Caki2 (cell line): ENCODE measurements at regions not wholly inside any gene's neighbourhood (a gene's known extent, or its start where the extent isn't known, plus 50 kb on each side); places are given as distances from the start of the nearest gene placed in this dataset.
A peak's percentile ranks its signal among the peaks of the same experiment; 100 is the strongest.

ENCODE experiments used
- DNase-seq: peaks from one replicate; pipeline ENCODE4 v3.0.0-alpha.2; 2015; ENCODE audit warnings: low read depth
- in situ Hi-C: cut with HindIII; loops from 2 replicates; pipeline ENCODE4 v1.10.0; 2016; ENCODE audit warnings: low sequenced_read_pairs, low pct_unique_long_range_greater_than_20kb, mixed read lengths

- in situ Hi-C loops: no loop called here
- no peak for DNase-seq
These were observed 102.3 kb upstream of the CPEB4 start for GRCh38 chr5:173785866-173786265.

- in situ Hi-C loops: no loop called here
- no peak for DNase-seq
These were observed 101.6 kb upstream of the CPEB4 start for GRCh38 chr5:173786286-173787187.

GRCh38 chr5:173789031-173789920 is 98.9 kb upstream of the CPEB4 start:
- no peak for DNase-seq
- in situ Hi-C loops: no loop called here

GRCh38 chr5:173790177-173790719 is 97.9 kb upstream of the CPEB4 start:
- DNase-seq: no peak
- in situ Hi-C loops: no loop called here

GRCh38 chr5:173790836-173791546 is 97.2 kb upstream of the CPEB4 start:
- DNase-seq: no peak
- in situ Hi-C loops: no loop called here

GRCh38 chr5:173791878-173792277 is 96.3 kb upstream of the CPEB4 start:
- DNase-seq: no peak
- in situ Hi-C loops: no loop called here

GRCh38 chr5:173792781-173793547 is 95.2 kb upstream of the CPEB4 start:
- no peak for DNase-seq
- in situ Hi-C loops: no loop called here

- no peak for DNase-seq
- in situ Hi-C loops: no loop called here
These were observed 94.3 kb upstream of the CPEB4 start for GRCh38 chr5:173793648-173794548.

GRCh38 chr5:173794901-173795416 is 93.2 kb upstream of the CPEB4 start:
- DNase-seq: no peak
- in situ Hi-C loops: no loop called here

- no peak for DNase-seq
- in situ Hi-C loops: no loop called here
These were observed 92.5 kb upstream of the CPEB4 start for GRCh38 chr5:173795601-173796000.

- in situ Hi-C loops: no loop called here
- no peak for DNase-seq
These were observed 91.2 kb upstream of the CPEB4 start for GRCh38 chr5:173796721-173797495.

GRCh38 chr5:173798127-173798810 is 89.9 kb upstream of the CPEB4 start:
- DNase-seq: no peak

GRCh38 chr5:173800340-173800739 is 87.8 kb upstream of the CPEB4 start:
- DNase-seq: peak; percentile 61
- in situ Hi-C loops: no loop called here

More at GRCh38 chr5:173798127-173798810, 89.9 kb upstream of the CPEB4 start:
- in situ Hi-C loops: no loop called here

GRCh38 chr5:173801006-173801405 is 87.1 kb upstream of the CPEB4 start:
- DNase-seq: no peak
- in situ Hi-C loops: no loop called here

- in situ Hi-C loops: no loop called here
- DNase-seq: no peak
These were observed 85.4 kb upstream of the CPEB4 start for GRCh38 chr5:173802670-173803165.
